ENCODE measurements at regions not wholly inside any gene's neighbourhood (a gene's known extent, or its start where the extent isn't known, plus 50 kb on each side); places are given as distances from the start of the nearest gene placed in this dataset.

- intact Hi-C loops (cut with DNase I), result no loop called here
- FAIRE-seq, result no peak
- H3K9ac ChIP-seq (ENCODE audit: low read length in 3 of 3), result no peak overlapping the region
- no peak overlapping the region for H3K27ac ChIP-seq (ENCODE audit: low read depth in 2 of 2, low read length in 2 of 2)
- no peaks in the 10 kb centered on the region for H3K36me3 ChIP-seq (ENCODE audit: control insufficient read depth in 2 of 3, insufficient read depth in 3 of 3, low read length in 3 of 3)
- DNase-seq, result no peak
- no peaks in the 10 kb centered on the region for H3K9me3 ChIP-seq (ENCODE audit: control insufficient read depth in 2 of 3, insufficient read depth in 1 of 3, low read length in 3 of 3)
- TF ChIP-seq CTCF (IDR thresholded peaks at IDR 0.05; ENCODE audit: borderline replicate concordance, extremely low read depth, insufficient read depth), result no peak
- H3K4me3 ChIP-seq (ENCODE audit: low read length in 3 of 3), result no peak overlapping the region
- H3K4me1 ChIP-seq (ENCODE audit: control insufficient read depth in 2 of 3, insufficient read depth in 2 of 3, low read depth in 1 of 3, low read length in 3 of 3), result peaks cover 0 to 9% (median 4%) of the 10 kb centered on the region in 3 donors
- H3K27me3 ChIP-seq (ENCODE audit: control insufficient read depth, insufficient read depth, low read length), result no peaks in the 10 kb centered on the region
Observed at GRCh38 chr6:22732176-22732970, 163.0 kb downstream of the HDGFL1 start.

- no peak for FAIRE-seq
- Histone ChIP-seq H3K4me3 (ENCODE audit: low read length in 3 of 3) (no peak overlapping the region), H3K27me3 (ENCODE audit: control insufficient read depth, insufficient read depth, low read length) (no peaks in the 10 kb centered on the region), H3K9ac (ENCODE audit: low read length in 3 of 3) (no peak overlapping the region), H3K36me3 (ENCODE audit: control insufficient read depth in 2 of 3, insufficient read depth in 3 of 3, low read length in 3 of 3) (no peaks in the 10 kb centered on the region), H3K4me1 (ENCODE audit: control insufficient read depth in 2 of 3, insufficient read depth in 2 of 3, low read depth in 1 of 3, low read length in 3 of 3) (peaks cover 0 to 5% (median 0%) of the 10 kb centered on the region in 3 donors), H3K9me3 (ENCODE audit: control insufficient read depth in 2 of 3, insufficient read depth in 1 of 3, low read length in 3 of 3) (no peaks in the 10 kb centered on the region), H3K27ac (ENCODE audit: low read depth in 2 of 2, low read length in 2 of 2) (no peak overlapping the region)
- intact Hi-C loops (cut with DNase I), result no loop called here
- peak in 1 of 5 donors; percentile 35 for DNase-seq
- TF ChIP-seq CTCF (IDR thresholded peaks at IDR 0.05; ENCODE audit: borderline replicate concordance, extremely low read depth, insufficient read depth), result no peak
Observed at GRCh38 chr6:22736740-22737139, 167.4 kb downstream of the HDGFL1 start.

- peak; percentile 39 for TF ChIP-seq CTCF (IDR thresholded peaks at IDR 0.05; ENCODE audit: borderline replicate concordance, extremely low read depth, insufficient read depth)
- Histone ChIP-seq H3K4me3 (ENCODE audit: low read length in 3 of 3) (no peak overlapping the region), H3K9ac (ENCODE audit: low read length in 3 of 3) (no peak overlapping the region), H3K9me3 (ENCODE audit: control insufficient read depth in 2 of 3, insufficient read depth in 1 of 3, low read length in 3 of 3) (no peaks in the 10 kb centered on the region), H3K36me3 (ENCODE audit: control insufficient read depth in 2 of 3, insufficient read depth in 3 of 3, low read length in 3 of 3) (no peaks in the 10 kb centered on the region), H3K27ac (ENCODE audit: low read depth in 2 of 2, low read length in 2 of 2) (no peak overlapping the region), H3K4me1 (ENCODE audit: control insufficient read depth in 2 of 3, insufficient read depth in 2 of 3, low read depth in 1 of 3, low read length in 3 of 3) (peaks cover 0 to 5% (median 0%) of the 10 kb centered on the region in 3 donors), H3K27me3 (ENCODE audit: control insufficient read depth, insufficient read depth, low read length) (no peaks in the 10 kb centered on the region)
- intact Hi-C loops (cut with DNase I), result no loop called here
- FAIRE-seq, result no peak
- DNase-seq, result peak in 4 of 5 donors; percentile 81 to 92 (median 88)
Observed at GRCh38 chr6:22737331-22737730, 168.0 kb downstream of the HDGFL1 start.
